NCI-H748 (cell line): ENCODE measurements at regions not wholly inside any gene's neighbourhood (a gene's known extent, or its start where the extent isn't known, plus 50 kb on each side); places are given as distances from the start of the nearest gene placed in this dataset.
"Not testable (repeated sequence)": the region's sequence is repeated elsewhere in the genome, so short reads cannot be mapped to it uniquely, and the experiment has no call there.

Source experiments
- DNase-seq: peaks from one replicate; lab custom pipeline; 2025; ENCODE audit not compliant: unreplicated experiment; lab: John Stamatoyannopoulos, UW

- DNase-seq = no peak
Measured at GRCh38 chr12:69179786-69180185, 59.6 kb upstream of the CPSF6 start.

GRCh38 chr12:69187572-69187971 is 51.8 kb upstream of the CPSF6 start:
- not testable (repeated sequence) for DNase-seq

GRCh38 chr12:69189378-69189978 is 49.9 kb upstream of the CPSF6 start:
- no peak for DNase-seq
